ENCODE measurements at regions not wholly inside any gene's neighbourhood (a gene's known extent, or its start where the extent isn't known, plus 50 kb on each side); places are given as distances from the start of the nearest gene placed in this dataset.

GRCh38 chr2:238582159-238582558 is 155.4 kb downstream of the ASB1 start:
- DNase-seq (ENCODE audit: low spot score) = no peak

GRCh38 chr2:238584617-238585016 is 157.9 kb downstream of the ASB1 start:
- no peak for DNase-seq (ENCODE audit: low spot score)

GRCh38 chr2:238585836-238586821 is 159.4 kb downstream of the ASB1 start:
- DNase-seq (ENCODE audit: low spot score) = no peak

- DNase-seq (ENCODE audit: low spot score) = no peak
Measured at GRCh38 chr2:238586931-238587775, 160.4 kb downstream of the ASB1 start.

- no peak for DNase-seq (ENCODE audit: low spot score)
Measured at GRCh38 chr2:238587776-238588660, 161.3 kb downstream of the ASB1 start.

- DNase-seq (ENCODE audit: low spot score) = no peak
Measured at GRCh38 chr2:238589591-238590460, 163.1 kb downstream of the ASB1 start.

GRCh38 chr2:238591732-238592131 is 165.0 kb downstream of the ASB1 start:
- DNase-seq (ENCODE audit: low spot score) = no peak

GRCh38 chr2:238593236-238593635 is 166.5 kb downstream of the ASB1 start:
- no peak for DNase-seq (ENCODE audit: low spot score)

GRCh38 chr2:238593678-238594077 is 167.0 kb downstream of the ASB1 start:
- no peak for DNase-seq (ENCODE audit: low spot score)

- DNase-seq (ENCODE audit: low spot score) = no peak
Measured at GRCh38 chr2:238594796-238595749, 168.3 kb downstream of the ASB1 start.

GRCh38 chr2:238595750-238596570 is 169.2 kb downstream of the ASB1 start:
- no peak for DNase-seq (ENCODE audit: low spot score)

- DNase-seq (ENCODE audit: low spot score) = peak; percentile 48
Measured at GRCh38 chr2:238596571-238597551, 170.1 kb downstream of the ASB1 start.

- no peak for DNase-seq (ENCODE audit: low spot score)
Measured at GRCh38 chr2:238597638-238598528, 171.2 kb downstream of the ASB1 start.

- DNase-seq (ENCODE audit: low spot score) = no peak
Measured at GRCh38 chr2:238598802-238599530, 172.2 kb downstream of the ASB1 start.
